GM20000 (cell line): ENCODE measurements at regions not wholly inside any gene's neighbourhood (a gene's known extent, or its start where the extent isn't known, plus 50 kb on each side); places are given as distances from the start of the nearest gene placed in this dataset.

Experiments
- DNase-seq: peaks from one replicate; pipeline ENCODE4 v3.0.0; 2012; ENCODE audit warnings: low spot score
- TF ChIP-seq, protein P1 (sequence below): IDR thresholded peaks from 2 replicates; pipeline ENCODE4 v1.5.1; 2012; ENCODE audit warnings: mild to moderate bottlenecking, control low read depth; ENCODE audit errors: extremely low read depth, missing control alignments

DNA sequence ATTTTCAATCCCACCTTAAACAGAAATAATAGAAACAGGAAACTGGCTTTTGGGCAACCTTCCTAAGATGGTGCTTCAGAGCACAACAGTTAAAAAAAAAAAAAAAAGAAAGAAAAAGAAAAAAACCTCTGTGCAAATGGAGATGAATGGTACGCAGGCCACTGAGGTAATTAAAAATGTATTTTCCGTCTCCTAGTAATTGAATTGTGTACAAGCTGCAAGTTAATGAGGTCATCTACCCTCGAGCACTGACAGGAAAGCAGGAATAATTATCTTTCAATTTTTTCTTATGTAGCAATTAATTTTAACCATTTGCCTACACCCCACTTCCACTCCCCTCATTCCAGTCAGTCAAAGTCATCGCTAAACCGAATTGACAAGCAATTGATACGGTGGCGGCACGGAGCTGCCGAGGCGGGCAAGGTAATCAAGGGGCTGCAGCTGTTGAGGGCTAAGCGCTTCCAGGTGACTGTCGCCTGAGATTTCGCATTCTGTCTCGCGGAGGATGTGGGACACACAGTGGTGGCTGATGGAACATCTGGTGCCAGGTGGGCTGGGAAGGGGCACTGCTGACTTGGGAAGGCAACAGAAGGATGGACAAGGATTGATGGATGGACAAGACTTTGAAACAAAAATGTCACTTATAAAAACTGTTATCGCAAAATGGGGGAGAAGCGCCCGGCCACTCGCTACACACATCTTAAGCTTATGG, 109.4 kb downstream of the RCN1 start:
- DNase-seq, result no peak
- TF ChIP-seq, protein P1, sequence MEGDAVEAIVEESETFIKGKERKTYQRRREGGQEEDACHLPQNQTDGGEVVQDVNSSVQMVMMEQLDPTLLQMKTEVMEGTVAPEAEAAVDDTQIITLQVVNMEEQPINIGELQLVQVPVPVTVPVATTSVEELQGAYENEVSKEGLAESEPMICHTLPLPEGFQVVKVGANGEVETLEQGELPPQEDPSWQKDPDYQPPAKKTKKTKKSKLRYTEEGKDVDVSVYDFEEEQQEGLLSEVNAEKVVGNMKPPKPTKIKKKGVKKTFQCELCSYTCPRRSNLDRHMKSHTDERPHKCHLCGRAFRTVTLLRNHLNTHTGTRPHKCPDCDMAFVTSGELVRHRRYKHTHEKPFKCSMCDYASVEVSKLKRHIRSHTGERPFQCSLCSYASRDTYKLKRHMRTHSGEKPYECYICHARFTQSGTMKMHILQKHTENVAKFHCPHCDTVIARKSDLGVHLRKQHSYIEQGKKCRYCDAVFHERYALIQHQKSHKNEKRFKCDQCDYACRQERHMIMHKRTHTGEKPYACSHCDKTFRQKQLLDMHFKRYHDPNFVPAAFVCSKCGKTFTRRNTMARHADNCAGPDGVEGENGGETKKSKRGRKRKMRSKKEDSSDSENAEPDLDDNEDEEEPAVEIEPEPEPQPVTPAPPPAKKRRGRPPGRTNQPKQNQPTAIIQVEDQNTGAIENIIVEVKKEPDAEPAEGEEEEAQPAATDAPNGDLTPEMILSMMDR, result no peak

- no peak for DNase-seq
- TF ChIP-seq, protein P1, result no peak
Observed at GRCh38 chr11:32204751-32205150, 113.9 kb downstream of the RCN1 start.

DNA sequence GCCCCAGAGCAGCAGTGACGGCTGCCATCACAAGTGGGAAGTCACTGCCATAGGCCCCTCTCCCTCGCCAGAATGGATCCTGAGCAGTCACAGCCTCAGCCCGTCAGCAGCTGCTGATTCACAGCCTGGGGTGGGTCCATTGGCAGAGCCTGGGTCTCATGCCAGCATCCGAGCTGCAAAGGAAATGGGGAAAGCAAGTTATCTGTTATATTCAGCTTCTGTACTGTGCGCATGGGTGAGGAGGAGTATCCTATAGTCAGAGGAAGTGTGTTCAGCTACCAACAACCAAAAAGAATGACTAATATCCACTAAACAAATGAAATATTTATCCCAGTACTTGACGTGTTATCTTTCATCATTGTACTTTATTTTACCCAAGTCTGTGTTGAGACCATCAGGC, 119.7 kb downstream of the RCN1 start:
- TF ChIP-seq, protein P1, result no peak
- DNase-seq, result no peak

- no peak for DNase-seq
- TF ChIP-seq, protein P1, result no peak
Observed at GRCh38 chr11:32213223-32213622, 122.3 kb downstream of the RCN1 start.

- TF ChIP-seq, protein P1, result no peak
- DNase-seq, result no peak
Observed at GRCh38 chr11:32215157-32215556, 124.3 kb downstream of the RCN1 start.

DNA sequence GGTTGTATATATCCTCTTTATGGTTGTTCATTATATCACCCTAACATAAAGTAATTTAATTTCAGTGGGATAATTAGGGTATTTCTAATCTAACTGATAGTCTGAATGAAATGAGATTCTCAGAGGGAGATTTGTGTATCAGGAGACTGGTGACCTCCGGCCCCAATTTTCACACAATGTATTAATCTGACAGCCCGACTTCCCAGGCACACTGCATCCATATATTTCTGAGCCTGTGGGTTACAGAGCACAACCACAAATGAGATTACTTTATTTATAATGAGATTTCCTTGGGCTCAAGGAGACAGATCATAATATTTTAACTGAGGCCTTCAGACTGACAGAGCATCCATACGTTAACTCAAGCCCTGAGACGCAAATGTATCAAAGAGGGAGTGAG, 125.9 kb downstream of the RCN1 start:
- DNase-seq, result no peak
- TF ChIP-seq, protein P1, result no peak

DNA sequence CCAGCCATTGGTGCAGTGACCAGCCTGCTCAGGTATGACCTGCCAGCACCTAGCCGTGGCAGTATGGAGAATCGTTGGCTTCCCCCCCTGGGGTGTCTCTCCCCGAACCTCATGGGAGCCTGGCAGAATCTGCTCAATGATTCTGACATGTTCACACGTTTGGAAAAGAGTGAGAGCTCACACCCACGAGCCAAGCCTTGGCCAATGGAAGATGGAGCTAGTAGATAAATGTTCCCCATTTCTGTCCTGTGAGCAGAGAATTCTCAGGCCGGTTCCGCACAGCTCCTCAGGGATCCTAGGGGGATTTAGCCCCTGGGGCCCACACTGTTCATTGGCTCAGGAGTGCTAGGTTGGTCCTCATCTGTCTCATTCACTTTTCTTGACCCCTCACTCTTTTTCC, 128.4 kb downstream of the RCN1 start:
- DNase-seq, result no peak
- TF ChIP-seq, protein P1, result no peak
